HAP-1 (cell line): ENCODE measurements at regions not wholly inside any gene's neighbourhood (a gene's known extent, or its start where the extent isn't known, plus 50 kb on each side); places are given as distances from the start of the nearest gene placed in this dataset.
A peak's percentile ranks its signal among the peaks of the same experiment; 100 is the strongest.

Source experiments
- DNase-seq, 2 experiments: peaks; one replicate each; pipeline ENCODE4 v3.0.0-alpha.2; 2016 to 2020; ENCODE audit warnings: low spot score in 2 of 2
- H3K27me3 ChIP-seq: fragments of 250-450 bp; sonication (Bioruptor Pico); 2 replicates; pipeline ENCODE4 v1.5.1; 2020; ENCODE audit warnings: low read depth, mild to moderate bottlenecking, moderate library complexity
- H3K36me3 ChIP-seq: fragments of 250-450 bp; sonication (Bioruptor Pico); replicated peaks from 2 replicates; pipeline ENCODE4 v1.5.1; 2020; ENCODE audit warnings: mild to moderate bottlenecking
- H3K4me1 ChIP-seq: fragments of 250-450 bp; sonication (Bioruptor Pico); 2 replicates; pipeline ENCODE4 v1.5.1; 2020; ENCODE audit warnings: mild to moderate bottlenecking
- H3K4me3 ChIP-seq: fragments of 250-450 bp; sonication (Bioruptor Pico); 2 replicates; pipeline ENCODE4 v1.5.1; 2020; ENCODE audit warnings: mild to moderate bottlenecking, moderate library complexity
- H3K9me3 ChIP-seq: fragments of 250-450 bp; sonication (Bioruptor Pico); 2 replicates; pipeline ENCODE4 v1.5.1; 2020; ENCODE audit warnings: mild to moderate bottlenecking, moderate library complexity
- in situ Hi-C: fragments of 300-500 bp; cut with MboI; formaldehyde crosslinking; loops from 3 replicates; pipeline ENCODE4 v1.14.3; 2020; ENCODE audit warnings: low sequenced_read_pairs, inconsistent platforms, mixed read lengths

DNA sequence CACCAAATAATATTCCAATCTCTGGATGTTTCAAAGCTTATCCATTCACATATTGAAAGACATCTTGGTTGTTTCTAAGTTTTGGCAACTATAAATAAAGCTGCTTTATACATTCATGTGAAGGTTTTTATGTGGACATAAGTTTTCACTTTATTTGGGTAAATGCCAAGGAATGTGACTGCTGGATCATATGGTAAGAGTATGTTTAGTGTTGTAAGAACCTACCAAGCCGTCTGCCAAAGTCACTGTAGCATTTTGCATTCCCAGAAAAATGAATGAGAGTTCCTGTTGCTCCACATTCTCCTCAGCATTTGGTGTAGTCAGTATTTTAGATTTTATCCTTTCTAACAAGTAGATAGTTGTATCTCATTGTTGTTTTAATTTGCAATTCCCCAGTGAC lies 1047.7 kb downstream of the C4orf33 start:
- Histone ChIP-seq H3K9me3 (no peaks in the 10 kb centered on the region), H3K27me3 (no peaks in the 10 kb centered on the region), H3K4me1 (no peaks in the 10 kb centered on the region), H3K4me3 (no peak overlapping the region), H3K36me3 (no peaks in the 10 kb centered on the region)
- in situ Hi-C loops: no loop called here
- no peak for DNase-seq

DNA sequence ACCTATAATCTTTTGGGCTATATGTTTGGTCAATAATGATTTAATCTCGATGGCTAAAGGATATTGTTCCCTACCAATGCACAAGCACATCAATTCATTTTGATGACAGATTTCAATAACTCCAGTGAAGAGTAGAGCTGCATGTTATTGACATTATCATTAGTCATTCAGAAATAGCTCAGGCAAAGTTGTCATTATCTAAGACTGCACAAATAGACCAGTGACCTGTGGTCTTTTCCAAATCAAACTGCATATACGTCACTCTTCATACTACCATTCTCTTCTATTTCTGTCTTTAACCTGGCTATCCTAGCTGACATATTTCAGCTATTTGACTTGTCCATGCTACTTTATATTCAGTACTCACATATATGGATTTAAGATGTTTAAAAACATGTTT lies 1050.8 kb downstream of the C4orf33 start:
- Histone ChIP-seq H3K9me3 (no peaks in the 10 kb centered on the region), H3K27me3 (no peaks in the 10 kb centered on the region), H3K4me3 (no peak overlapping the region), H3K4me1 (no peaks in the 10 kb centered on the region), H3K36me3 (no peaks in the 10 kb centered on the region)
- in situ Hi-C loops: no loop called here
- DNase-seq: no peak

DNA sequence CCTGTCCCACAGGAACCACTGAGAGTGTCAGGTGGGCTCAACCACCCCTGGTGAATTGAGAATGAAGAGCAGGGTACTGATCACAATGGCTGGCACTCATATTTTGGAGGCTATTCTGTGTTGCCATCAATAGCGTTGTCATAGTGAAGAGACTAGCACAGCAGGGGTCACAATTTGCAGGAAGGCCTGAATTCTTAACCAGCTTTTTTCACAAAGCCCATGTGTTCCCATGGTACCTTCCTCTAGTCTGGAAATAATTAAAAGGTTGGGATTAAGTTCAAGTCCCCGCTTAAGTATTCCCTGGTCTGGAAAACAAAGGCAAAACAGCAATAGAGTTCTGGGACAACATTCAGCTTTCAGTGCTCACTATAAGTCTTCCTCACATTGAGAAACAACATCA lies 1051.7 kb downstream of the C4orf33 start:
- in situ Hi-C loops: no loop called here
- Histone ChIP-seq H3K9me3 (no peaks in the 10 kb centered on the region), H3K27me3 (no peaks in the 10 kb centered on the region)

GRCh38 chr4:130154901-130155300 lies 1058.9 kb downstream of the C4orf33 start:
- H3K36me3 ChIP-seq: no peaks in the 10 kb centered on the region
- no peaks in the 10 kb centered on the region for H3K9me3 ChIP-seq
- peak in 1 of 2 experiments; percentile 8 for DNase-seq
- no peaks in the 10 kb centered on the region for H3K27me3 ChIP-seq
- no peaks in the 10 kb centered on the region for H3K4me1 ChIP-seq
- in situ Hi-C loops: no loop called here
- no peak overlapping the region for H3K4me3 ChIP-seq

More for the DNA sequence above, 1051.7 kb downstream of the C4orf33 start:
- Histone ChIP-seq H3K36me3 (no peaks in the 10 kb centered on the region), H3K4me3 (no peak overlapping the region), H3K4me1 (no peaks in the 10 kb centered on the region)
- no peak for DNase-seq

DNA sequence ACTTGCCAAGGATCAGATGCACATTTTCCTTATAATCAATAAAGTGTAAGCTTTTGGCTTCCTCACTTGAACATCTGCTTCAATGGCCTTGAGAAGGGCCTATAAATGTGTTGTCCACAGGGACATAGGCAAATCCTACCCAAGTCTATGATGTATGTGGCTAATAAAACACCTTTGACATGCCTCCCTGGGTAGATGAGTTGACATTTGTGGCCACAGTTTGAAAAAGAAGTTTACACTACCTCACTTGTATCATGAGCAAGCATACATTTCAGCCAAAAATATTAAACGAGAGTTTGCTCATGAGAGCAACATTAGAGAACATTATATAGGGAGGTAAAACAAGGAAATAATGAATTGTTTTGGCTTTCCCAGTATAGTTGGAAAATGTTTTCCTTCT lies 1067.7 kb downstream of the C4orf33 start:
- in situ Hi-C loops: no loop called here

DNA sequence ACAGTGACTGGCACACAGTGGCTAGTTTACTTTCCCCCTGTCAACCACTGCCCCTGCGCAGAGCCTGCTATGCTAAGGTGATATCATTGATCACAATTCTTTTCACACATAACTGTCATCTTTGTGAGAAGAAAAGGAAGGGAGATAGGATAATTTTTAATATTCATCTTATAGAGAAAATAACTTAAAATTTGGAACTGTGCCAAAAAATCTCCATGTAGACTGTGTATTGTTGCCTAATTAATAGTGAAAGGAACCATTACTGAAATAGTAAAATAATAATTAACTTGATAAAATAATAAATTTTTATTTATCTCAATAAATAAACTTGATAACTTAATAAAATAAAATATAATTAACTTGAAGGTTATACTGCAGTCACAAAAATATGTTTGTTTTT lies 1069.4 kb downstream of the C4orf33 start:
- no peaks in the 10 kb centered on the region for H3K36me3 ChIP-seq
- H3K27me3 ChIP-seq: no peaks in the 10 kb centered on the region
- DNase-seq: no peak
- H3K4me1 ChIP-seq: no peaks in the 10 kb centered on the region
- H3K4me3 ChIP-seq: no peak overlapping the region
- in situ Hi-C loops: no loop called here
- H3K9me3 ChIP-seq: no peaks in the 10 kb centered on the region

More for the DNA sequence above, 1067.7 kb downstream of the C4orf33 start:
- H3K27me3 ChIP-seq: no peaks in the 10 kb centered on the region
- no peaks in the 10 kb centered on the region for H3K9me3 ChIP-seq
- H3K36me3 ChIP-seq: no peaks in the 10 kb centered on the region
- no peaks in the 10 kb centered on the region for H3K4me1 ChIP-seq
- no peak for DNase-seq
- H3K4me3 ChIP-seq: no peak overlapping the region

- no peaks in the 10 kb centered on the region for H3K9me3 ChIP-seq
- no peak overlapping the region for H3K4me3 ChIP-seq
- no peaks in the 10 kb centered on the region for H3K36me3 ChIP-seq
- H3K27me3 ChIP-seq: no peaks in the 10 kb centered on the region
- in situ Hi-C loops: no loop called here
- no peak for DNase-seq
- no peaks in the 10 kb centered on the region for H3K4me1 ChIP-seq
Observed at GRCh38 chr4:130172156-130172555, 1076.2 kb downstream of the C4orf33 start.

- H3K4me3 ChIP-seq: no peak overlapping the region
- no peaks in the 10 kb centered on the region for H3K36me3 ChIP-seq
- peaks cover 9% of the 10 kb centered on the region for H3K4me1 ChIP-seq
- no peaks in the 10 kb centered on the region for H3K9me3 ChIP-seq
- H3K27me3 ChIP-seq: no peaks in the 10 kb centered on the region
- in situ Hi-C loops: no loop called here
- DNase-seq: no peak
Observed at GRCh38 chr4:130178106-130178505, 1082.2 kb downstream of the C4orf33 start.

GRCh38 chr4:130183096-130183495 lies 1087.1 kb downstream of the C4orf33 start:
- DNase-seq: no peak
- in situ Hi-C loops: no loop called here
- H3K4me3 ChIP-seq: no peak overlapping the region
- peaks cover 12% of the 10 kb centered on the region for H3K4me1 ChIP-seq
- H3K27me3 ChIP-seq: no peaks in the 10 kb centered on the region
- H3K36me3 ChIP-seq: no peaks in the 10 kb centered on the region
- H3K9me3 ChIP-seq: no peaks in the 10 kb centered on the region

DNA sequence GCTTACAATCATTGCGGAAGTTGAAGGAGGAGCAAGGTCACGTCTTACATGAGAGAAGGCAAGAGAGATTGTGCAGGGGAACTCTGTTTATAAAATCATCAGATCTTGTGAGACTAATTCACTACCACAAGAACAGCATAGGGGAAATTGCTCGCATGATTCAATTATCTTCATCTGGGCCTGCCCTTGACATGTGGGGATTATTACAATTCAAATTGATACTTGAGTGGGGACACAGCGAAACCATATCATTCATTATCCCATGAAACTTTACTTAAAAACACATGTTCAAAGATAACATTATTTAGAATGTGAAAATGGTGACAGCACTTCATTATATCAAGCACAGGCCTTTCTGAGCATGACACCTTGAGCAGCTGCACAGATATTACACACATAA lies 1087.8 kb downstream of the C4orf33 start:
- H3K4me3 ChIP-seq: no peak overlapping the region
- peaks cover 12% of the 10 kb centered on the region for H3K4me1 ChIP-seq
- no peaks in the 10 kb centered on the region for H3K27me3 ChIP-seq
- in situ Hi-C loops: no loop called here
- no peak for DNase-seq
- no peaks in the 10 kb centered on the region for H3K9me3 ChIP-seq
- no peaks in the 10 kb centered on the region for H3K36me3 ChIP-seq

- Histone ChIP-seq H3K27me3 (no peaks in the 10 kb centered on the region), H3K4me3 (no peak overlapping the region), H3K9me3 (no peaks in the 10 kb centered on the region), H3K4me1 (peaks cover 4% of the 10 kb centered on the region), H3K36me3 (no peaks in the 10 kb centered on the region)
- peak; percentile 61 to 84 for DNase-seq
- in situ Hi-C loops: no loop called here
Observed at GRCh38 chr4:130185123-130185522, 1089.2 kb downstream of the C4orf33 start.

GRCh38 chr4:130186931-130187330 lies 1091.0 kb downstream of the C4orf33 start:
- H3K27me3 ChIP-seq: no peaks in the 10 kb centered on the region
- H3K9me3 ChIP-seq: no peaks in the 10 kb centered on the region
- no peaks in the 10 kb centered on the region for H3K36me3 ChIP-seq
- peaks cover 4% of the 10 kb centered on the region for H3K4me1 ChIP-seq
- in situ Hi-C loops: no loop called here
- no peak for DNase-seq
- no peak overlapping the region for H3K4me3 ChIP-seq

GRCh38 chr4:130187587-130187986 lies 1091.6 kb downstream of the C4orf33 start:
- Histone ChIP-seq H3K27me3 (no peaks in the 10 kb centered on the region), H3K9me3 (no peaks in the 10 kb centered on the region), H3K4me3 (no peak overlapping the region), H3K36me3 (no peaks in the 10 kb centered on the region), H3K4me1 (peaks cover 4% of the 10 kb centered on the region)
- in situ Hi-C loops: no loop called here
- no peak for DNase-seq

GRCh38 chr4:130192787-130193186 lies 1096.8 kb downstream of the C4orf33 start:
- DNase-seq: no peak
- no peak overlapping the region for H3K4me3 ChIP-seq

GRCh38 chr4:130197946-130198345 lies 1102.0 kb downstream of the C4orf33 start:
- H3K36me3 ChIP-seq: no peaks in the 10 kb centered on the region
- H3K4me1 ChIP-seq: no peaks in the 10 kb centered on the region
- DNase-seq: no peak
- 0 out of 2 replicates have a peak, but pooled peaks cover 3% of the 10 kb centered on the region for H3K9me3 ChIP-seq
- H3K4me3 ChIP-seq: no peak overlapping the region
- in situ Hi-C loops: no loop called here
- no peaks in the 10 kb centered on the region for H3K27me3 ChIP-seq

More at GRCh38 chr4:130192787-130193186, 1096.8 kb downstream of the C4orf33 start:
- Histone ChIP-seq H3K4me1 (no peaks in the 10 kb centered on the region), H3K36me3 (no peaks in the 10 kb centered on the region), H3K9me3 (no peaks in the 10 kb centered on the region), H3K27me3 (no peaks in the 10 kb centered on the region)
- in situ Hi-C loops: no loop called here
